Right hindlimb (tissue), 1 donor: ENCODE measurements at regions not wholly inside any gene's neighbourhood (a gene's known extent, or its start where the extent isn't known, plus 50 kb on each side); places are given as distances from the start of the nearest gene placed in this dataset.
A peak's percentile ranks its signal among the peaks of the same experiment; 100 is the strongest.
"Not testable (repeated sequence)": the region's sequence is repeated elsewhere in the genome, so short reads cannot be mapped to it uniquely, and the experiment has no call there.

Experiments
- DNase-seq: peaks from one replicate; pipeline ENCODE4 v3.0.0-alpha.2; 2018

DNA sequence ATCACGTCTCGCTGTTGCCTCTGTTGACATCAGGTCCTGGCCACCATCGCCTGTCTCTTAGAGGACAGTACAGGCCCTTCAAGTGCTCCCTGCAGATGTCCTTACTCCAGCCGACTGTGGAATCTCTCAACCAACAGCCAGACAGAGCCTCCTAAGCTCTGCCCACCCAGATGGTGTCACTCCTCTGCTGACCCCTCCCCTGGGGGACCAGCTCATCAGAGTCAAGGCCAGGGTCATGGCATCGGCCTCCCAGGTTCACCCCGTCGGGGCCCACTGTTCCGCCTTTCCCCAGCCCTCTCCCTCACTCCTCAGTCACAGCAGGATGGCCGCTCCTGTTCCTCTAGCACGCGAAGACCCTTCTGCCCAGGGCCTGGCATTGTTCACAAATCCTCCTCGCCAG, 157.3 kb upstream of the TMEM132C start:
- DNase-seq, result no peak

DNA sequence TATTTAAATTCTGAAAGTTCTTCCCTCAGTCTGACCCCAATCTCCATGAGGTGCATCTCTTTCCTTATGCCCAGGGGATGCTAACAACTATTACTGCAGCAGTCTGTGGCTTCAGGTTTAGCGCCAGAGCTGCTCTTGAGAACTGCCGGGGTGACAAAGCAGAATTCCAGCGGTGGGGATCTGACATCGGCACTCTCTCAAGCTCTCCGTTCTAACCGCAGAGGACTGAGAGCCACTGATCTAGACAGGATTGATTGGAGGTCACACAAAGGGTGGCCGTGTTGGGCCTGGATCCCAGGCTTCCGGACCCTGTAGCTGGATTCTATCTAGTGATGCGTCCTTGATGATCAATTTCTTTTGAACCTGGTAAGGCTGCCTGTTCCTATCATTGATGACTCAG, 155.6 kb upstream of the TMEM132C start:
- no peak for DNase-seq

DNA sequence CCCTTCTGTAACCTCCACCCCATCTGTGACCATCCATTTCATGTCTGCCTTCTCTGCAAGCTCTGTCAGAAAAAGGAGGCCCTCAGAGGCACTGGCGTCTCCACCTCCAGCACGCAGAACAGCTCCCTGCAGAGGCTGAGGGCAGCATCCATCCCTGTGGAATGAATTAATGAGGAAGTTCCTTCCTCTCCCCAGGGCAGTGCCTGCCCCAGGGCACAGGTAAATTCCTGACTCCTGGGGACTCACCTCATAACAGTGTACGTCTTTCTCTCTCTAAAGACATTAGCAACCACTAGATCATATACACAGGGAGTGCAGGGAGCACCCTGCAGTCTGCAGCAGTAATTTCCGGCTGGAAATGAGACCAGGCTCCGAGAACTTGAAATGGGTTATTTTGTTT, 155.0 kb upstream of the TMEM132C start:
- DNase-seq, result no peak

DNA sequence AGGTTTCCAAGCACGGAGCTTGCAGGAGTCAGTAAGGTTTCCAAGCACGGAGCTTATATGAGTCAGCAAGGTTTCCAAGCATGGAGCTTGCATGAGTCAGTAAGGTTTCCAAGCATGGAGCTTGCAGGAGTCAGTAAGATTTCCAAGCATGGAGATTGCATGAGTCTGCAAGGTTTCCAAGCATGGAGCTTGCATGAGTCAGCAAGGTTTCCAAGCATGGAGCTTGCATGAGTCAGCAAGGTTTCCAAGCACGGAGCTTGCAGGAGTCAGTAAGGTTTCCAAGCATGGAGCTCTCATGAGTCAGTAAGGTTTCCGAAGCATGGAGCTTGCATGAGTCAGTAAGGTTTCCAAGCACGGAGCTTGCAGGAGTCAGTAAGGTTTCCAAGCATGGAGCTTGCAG, 153.7 kb upstream of the TMEM132C start:
- not testable (repeated sequence) for DNase-seq

DNA sequence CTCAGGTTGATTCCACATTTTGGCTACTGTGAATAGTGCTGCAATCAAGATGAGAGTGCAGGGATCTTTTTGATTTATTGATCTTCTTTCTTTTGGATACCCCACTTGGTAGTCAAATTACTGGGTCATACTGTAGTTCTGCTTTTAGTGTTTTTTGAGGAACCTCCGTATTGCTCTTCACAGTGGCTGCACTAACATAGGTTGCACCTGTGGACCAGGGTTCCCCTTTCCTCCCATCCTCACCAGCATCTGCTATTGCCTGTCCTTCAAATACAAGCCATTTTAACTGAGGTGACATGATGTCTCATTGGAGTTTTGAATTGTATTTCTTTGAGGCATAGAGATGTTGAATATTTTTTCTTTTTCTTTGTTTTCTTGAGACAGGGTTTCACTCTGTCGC, 152.5 kb upstream of the TMEM132C start:
- DNase-seq, result no peak

DNA sequence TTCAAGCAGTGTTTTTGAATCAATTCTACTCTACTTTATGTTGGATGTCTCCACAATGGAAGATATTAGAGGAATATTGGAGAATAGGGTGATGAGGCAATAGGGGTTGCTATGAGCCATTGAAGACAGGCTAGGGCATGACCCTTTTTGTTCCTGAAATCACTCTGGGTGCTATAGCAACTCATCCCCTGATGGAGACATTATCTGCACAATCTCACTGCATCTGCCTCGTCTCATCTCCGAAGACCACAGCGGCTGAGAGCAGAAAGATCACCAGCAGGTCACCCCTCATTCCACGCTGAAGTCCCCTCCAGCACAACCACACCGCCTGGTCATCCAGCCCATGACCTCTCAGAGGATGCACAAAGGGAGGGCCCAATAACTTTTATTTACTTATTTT, 150.4 kb upstream of the TMEM132C start:
- DNase-seq, result no peak

DNA sequence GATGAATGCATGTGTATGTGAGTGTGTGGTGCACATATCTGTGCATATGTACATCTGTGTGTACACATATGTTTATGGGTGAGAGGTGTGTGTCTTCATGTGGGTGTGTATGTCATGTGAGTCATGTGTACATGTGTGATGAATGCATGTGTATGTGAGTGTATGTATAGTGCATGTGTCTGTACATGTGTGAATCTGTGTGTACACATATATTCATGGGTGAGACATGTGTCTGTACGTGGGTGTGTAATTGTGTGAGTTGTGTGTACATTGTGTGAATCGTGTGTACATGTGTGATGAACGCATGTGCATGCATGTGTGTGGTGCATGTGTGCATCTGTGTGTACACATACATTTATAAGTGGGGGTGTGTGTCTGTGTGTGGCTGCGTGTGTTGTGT, 146.9 kb upstream of the TMEM132C start:
- DNase-seq, result no peak

DNA sequence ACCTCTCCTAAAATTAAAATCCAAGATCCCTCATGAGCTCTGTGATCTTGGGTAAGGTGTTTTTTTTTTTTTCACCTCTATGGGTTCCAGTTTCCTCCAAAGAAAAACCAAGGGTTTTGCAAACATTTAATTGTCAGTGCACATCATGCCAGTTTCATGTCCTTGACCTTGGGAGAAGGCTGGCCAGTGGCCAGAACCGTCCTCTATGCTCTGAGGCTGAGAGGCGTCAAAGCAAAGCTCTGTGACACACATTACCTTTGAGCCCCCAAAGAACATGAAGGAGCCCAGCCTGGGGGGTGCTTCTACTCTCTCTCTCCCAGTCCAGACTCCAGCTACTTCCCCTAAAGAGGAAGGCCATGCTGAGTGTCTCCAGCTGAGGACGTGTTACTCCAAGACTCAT, 145.5 kb upstream of the TMEM132C start:
- DNase-seq, result no peak

DNA sequence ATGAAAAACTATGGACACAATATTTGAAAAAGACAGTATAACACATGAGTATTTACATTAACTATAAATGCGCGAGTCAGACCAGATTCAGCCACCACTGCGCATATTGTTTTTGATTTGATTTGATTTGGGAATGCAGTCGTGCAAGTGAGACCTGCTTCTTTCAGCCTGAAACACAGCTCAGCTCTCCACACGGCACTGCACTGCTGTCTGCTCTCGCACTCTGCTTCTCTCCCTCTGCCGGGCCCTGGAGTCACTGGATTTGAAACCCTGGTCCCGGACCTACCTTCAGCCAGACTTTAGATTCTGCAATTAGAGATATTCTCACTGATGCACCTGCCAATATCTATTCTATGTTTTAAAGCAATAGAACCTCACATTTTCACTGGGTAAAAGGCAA, 143.9 kb upstream of the TMEM132C start:
- DNase-seq, result no peak

DNA sequence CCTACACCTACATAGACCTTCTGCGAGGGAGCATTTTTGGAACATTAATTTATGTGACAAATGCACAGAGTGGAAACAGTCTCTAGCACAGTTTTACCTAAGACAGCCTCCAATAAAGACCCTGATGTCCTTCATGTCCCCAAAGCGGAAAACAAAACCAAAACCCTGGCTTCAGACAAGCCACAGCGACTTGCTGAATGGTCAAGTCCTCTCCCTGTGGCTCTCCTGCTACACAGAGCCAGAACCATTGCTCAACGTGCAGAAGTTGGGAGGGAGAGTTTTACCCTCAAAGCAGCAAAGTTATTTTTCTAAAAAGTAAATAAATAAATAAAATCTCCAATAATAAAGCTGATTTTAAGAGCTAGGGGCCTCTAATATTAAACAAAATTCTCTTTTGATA, 135.0 kb upstream of the TMEM132C start:
- no peak for DNase-seq

DNA sequence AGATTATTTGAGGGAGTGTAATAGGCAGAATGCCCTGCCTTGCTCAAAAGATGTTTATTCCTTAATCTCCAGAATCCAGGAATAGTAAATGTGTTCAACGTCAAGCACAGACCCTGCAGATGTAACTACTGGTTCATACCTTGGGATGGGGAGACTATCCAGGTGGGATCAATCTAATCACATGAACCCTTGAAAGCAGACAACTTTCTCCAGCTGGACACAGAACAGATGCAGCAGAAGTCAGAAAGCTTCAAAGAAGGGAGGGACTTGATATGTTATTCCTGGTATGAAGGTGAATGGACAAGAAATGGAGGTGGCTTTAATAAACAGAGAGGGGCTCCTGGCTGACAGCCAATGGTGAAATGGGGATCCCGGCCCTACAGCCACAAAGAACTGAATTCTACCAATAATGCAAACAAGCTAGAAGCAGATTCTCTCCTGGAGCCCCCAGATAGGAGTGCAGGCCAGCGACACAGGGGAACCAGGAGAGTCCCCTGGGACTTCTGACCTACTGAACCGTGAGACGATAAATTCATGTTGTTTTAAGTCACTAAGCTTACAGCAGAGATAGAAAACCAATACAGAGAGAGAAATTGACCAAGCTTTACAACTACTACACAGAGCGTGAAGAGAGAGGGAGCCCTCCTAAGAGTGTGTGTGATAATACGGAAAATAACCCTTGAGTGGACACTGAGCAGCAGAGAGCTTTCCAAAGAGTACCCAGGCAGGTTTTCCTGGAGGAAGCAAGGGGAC, 133.5 kb upstream of the TMEM132C start:
- DNase-seq, result no peak

DNA sequence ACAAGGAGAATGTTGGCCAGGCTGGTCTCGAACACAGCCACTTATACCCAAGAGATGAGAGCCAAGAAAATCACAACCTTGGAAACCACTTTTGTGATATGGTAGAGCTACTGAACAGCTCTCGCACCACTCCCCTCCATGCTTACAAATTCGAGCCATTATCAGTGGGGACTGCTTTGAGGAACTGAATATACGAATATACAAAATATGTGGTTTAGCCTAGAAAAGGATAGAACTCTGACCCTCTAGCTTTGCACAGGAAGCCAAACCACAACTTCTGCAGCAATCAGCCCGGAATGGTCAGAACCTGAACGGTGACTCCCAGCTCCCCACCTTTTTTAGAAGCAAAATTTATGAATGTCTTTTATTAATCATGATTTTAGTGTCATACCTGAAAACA, 129.8 kb upstream of the TMEM132C start:
- no peak for DNase-seq

DNA sequence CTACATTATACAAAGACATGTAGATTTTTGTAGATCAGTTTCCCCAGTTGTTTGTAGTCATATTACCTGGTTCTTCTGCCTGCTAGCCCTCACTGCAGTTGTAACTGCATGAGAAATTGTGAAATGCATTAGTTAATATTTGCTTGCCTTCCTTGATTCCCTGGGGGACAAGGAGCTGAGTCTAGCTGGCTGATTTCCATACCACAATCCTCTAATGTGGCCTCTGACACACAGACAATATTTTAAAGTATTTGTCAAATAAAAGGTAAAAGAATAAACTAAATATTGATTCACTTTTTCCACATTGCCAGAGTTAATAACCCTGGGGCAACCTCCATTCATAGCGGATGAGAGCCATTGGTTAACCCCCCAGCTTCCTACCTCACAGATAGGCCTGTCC, 128.8 kb upstream of the TMEM132C start:
- no peak for DNase-seq

DNA sequence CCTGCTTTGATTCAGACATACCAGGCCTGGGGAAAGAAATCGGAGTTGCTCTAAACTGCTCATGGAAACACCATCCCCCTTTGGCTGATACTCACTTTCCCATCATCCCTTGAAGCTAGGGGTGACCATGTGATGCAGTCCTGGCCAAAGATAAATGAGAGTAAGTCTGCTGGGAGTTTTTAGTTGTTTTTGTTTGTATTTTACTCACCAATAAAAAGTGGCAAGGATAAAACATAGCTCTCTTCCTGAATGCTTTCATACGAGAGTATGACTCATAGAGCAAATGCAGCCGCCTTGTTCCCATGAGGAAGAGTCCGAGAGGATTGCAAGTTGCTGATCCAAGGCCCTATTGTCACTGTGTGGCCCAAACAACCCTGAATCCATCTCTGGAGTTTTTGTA, 126.4 kb upstream of the TMEM132C start:
- DNase-seq, result no peak

DNA sequence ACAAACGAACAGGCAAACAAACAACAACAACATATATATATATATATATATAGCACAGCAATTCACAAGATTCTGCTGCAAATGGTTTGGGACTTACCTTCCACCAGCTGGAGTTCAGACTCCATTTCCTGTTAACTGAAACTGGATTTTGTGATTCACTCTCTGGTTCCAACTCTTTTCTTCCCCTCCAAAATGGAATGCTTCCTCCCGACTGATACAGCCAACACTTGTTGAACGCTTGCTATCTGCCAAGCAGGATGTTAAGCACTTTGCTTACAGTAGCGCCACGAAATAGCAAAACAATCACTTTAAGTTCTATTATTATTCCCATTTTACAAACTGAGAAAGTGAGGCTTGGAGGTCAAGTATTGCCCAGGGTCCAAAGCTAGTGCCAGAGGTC, 116.0 kb upstream of the TMEM132C start:
- DNase-seq, result no peak

DNA sequence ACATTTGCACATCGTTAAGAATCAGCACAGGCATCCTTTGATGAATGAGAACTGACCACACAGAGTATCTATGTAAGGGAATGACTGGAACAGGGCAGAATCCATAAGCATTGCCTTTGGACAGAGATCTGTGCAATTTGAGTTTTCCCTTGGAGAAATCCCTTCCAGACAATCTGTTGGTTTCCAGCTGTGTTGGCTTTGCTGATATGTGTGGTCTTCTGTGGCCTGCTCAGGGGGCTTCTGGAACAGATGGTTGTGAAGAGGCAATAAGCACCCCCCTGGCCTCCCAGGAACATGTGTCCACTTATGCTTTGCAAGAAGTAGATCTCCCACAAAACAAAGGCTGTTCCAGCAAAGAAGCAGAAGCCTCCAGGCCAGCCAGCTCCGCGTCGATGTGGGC, 111.4 kb upstream of the TMEM132C start:
- peak; percentile 49 for DNase-seq

DNA sequence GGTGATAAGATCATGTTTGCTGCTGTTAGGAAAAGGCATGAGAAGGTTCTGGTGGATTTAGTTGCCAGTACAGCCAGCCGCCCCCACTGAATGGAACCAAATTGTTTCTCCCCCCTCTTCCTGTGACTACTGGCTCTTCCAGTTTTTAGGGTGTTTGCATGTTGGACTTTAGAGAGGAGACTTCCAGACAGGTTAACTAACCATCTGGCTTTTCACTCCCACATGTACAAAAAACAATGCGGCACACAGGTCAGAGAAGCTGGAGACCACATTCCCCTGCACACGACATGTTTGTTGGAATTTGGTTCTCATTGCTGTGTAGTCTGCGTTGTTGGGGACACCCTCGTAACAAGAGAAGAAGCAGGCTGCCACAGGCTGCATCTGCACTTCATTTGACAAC, 103.9 kb upstream of the TMEM132C start:
- DNase-seq, result no peak

DNA sequence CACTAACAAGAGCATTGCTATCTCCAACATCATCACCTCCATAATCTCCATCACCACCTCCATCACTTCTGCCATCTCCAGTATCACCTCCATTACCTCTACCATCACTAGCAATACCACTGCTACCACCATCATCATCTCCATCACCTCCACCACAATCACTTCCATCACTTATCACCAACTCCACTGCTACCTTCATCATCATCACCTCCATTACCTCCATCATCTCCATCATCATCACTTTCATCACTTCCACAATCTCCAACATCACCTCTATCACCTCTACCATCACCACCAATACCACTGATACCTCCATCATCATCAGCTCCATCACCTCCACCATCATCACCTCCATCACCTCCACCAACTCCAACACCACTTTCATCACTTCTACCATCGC, 102.4 kb upstream of the TMEM132C start:
- DNase-seq, result no peak

DNA sequence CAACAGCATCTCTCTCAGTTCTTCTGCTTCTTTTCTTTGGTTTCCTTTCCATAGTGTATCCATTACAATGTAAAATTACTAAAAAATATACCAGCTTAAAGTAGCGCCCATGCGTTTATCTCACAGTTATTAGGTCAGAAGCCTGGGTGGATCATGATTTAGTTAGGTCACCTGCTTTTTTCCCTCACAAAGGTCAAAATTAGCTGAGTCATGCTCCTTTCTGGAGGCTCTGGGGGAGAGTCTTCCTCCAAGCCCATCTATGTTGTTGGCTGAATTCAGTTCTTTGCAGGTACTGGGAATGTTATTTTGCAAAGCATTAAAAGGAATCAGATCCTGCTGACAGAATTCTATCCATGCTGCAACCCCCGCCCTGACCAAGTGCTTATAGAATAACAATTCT, 101.6 kb upstream of the TMEM132C start:
- DNase-seq, result no peak

DNA sequence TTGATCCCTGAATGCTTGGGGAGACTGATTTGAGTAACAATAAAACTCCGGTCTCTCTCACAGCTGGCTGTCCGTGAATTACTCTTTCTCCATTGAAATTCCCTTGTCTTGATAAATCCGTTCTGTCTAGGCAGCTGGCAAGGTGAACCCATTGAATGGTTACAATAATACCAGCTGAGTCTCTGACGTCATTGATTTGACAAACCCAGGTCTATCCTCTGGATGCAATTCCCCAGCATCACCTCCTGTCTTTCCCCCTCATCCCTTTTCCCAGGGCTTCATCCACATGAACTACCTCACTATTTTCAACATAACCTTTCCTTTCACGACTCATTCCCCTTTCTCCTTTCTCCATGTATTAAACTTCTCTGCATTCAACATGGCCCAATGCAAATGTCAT, 98.7 kb upstream of the TMEM132C start:
- no peak for DNase-seq

DNA sequence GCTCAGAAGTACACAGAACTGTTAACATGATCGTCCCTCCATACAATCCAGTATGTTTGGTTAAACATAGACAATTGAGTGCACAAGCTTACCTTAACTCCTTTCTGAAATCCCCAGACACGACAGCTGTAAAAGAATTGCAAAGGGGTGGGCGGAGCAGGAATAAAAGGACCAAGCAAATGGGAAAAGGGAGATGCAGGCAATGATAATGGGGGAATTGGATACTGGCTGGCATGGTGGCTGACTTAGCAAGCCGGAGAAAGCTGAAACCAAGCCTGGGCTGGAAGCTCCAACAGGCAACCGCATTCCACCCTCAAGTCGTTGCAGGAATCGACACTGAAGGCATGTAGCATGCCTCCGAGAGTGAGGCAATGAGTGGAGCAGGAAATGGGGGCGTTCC, 96.8 kb upstream of the TMEM132C start:
- DNase-seq, result no peak

DNA sequence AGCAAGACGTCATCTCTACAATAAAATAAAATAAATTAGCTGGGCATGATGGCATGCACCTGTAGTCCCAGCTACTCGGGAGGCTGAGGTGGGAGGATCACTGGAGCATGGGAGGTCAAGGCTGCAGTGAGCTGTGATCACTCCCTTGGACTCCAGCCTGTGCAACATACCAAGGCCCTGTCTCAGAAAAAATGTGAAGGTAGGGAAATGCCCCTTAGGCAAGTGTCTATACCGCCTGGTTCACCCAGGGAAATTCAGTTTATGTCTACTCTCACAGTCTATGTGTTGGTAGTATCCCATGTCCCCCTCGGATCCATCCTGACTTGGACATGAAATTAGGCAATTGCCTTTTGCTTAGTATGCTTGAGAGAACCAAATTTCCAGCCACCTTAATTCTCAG, 88.4 kb upstream of the TMEM132C start:
- no peak for DNase-seq

DNA sequence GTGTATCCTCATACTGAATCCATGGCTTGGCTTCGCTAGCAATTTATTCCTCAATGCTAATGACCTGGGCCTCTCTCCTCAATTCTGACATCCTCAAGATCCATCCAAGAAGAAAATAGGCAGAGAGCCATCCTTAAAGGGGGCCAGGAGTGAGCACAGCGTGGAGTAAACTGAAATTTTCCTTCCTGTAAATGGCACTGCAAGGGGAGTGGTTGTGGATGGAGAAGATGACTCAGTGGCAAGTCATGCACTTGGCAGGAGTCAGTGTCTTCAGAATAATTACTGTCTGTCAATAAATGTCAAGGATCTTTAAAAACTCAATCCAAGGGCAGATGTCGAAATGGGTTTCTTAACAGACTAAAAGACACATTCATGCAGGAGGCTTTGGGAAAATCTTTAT, 88.0 kb upstream of the TMEM132C start:
- DNase-seq, result peak; percentile 23

DNA sequence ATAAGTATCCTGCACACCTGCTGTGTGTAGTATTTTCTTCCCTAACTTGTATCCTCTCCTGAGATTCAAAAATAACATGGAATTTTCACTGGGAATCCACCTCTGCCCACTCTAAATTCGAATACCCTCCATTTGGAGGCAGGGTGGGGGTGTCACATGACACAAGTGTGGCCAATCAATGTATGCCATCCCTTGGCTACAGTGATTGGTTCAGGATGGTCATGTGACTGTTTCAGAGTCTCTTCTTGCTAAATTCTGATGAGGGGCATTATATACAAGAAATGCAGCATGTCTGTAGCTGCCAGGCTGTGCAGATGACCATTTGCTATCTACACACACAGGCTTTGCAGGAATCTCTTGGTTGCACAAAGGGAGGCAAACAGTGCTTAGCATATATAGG, 86.8 kb upstream of the TMEM132C start:
- no peak for DNase-seq

DNA sequence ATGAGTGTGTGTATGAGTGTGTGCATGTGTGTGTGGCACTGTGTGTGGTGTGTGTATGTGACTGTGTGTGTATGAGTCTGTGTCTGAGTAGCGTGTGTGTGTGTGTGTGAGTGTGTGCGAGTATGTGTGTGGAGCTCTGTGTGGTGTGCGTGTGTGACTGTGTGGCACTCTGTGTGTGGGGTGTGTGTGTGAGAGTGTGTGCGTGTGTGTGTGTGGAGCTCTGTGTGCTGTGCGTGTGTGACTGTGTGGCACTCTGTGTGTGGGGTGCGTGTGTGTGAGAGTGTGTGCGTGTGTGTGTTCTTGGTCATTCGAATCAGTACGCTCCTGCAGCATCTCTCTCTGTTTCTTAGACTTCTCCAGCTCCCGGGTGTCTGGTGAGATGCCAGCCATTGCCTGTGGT, 76.9 kb upstream of the TMEM132C start:
- DNase-seq, result no peak

DNA sequence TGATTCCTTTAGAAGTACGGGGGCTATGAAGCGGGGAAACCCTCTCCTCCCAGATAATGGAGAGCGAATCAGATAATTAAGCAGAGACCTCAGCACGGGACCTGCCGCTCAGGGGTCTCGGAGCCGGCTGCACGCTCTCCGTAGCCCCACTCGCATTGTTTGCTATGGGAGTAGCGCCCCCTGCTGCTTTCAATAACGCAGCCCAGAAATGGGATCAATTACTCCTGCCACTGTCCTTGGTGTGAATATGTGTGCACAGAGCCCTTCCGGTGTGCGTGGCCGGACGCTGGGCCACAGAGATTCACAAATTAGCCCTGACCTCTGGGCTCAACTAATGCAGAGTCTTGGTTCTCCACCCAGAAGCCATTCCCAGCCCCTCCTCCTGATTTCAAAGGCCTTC, 76.4 kb upstream of the TMEM132C start:
- peak; percentile 29 for DNase-seq
